H9 (cell line): ENCODE measurements at regions not wholly inside any gene's neighbourhood (a gene's known extent, or its start where the extent isn't known, plus 50 kb on each side); places are given as distances from the start of the nearest gene placed in this dataset.

Experiments used
- DNase-seq: peaks from one replicate; pipeline ENCODE4 v3.0.0-alpha.2; 2017
- H2AFZ ChIP-seq: one replicate; pipeline ENCODE4 v1.6.1; 2013; ENCODE audit warnings: mild to moderate bottlenecking, low read length, control low read depth, moderate library complexity
- H2AK5ac ChIP-seq: 2 replicates; pipeline ENCODE4 v1.6.1; 2013; ENCODE audit warnings: low read length, control low read depth, mixed read lengths; ENCODE audit not compliant: insufficient read length
- H2BK120ac ChIP-seq: one replicate; pipeline ENCODE4 v1.6.1; 2013; ENCODE audit warnings: low read depth, mild to moderate bottlenecking, low read length, control low read depth, inconsistent platforms; ENCODE audit not compliant: poor library complexity, severe bottlenecking
- H2BK12ac ChIP-seq: 2 replicates; pipeline ENCODE4 v1.6.1; 2013; ENCODE audit warnings: low read length, control low read depth, mixed read lengths, low read depth; ENCODE audit not compliant: insufficient read length
- H2BK15ac ChIP-seq: 2 replicates; pipeline ENCODE4 v1.6.1; 2013; ENCODE audit warnings: low read depth, low read length, control low read depth
- H2BK20ac ChIP-seq: one replicate; pipeline ENCODE4 v1.6.1; 2013; ENCODE audit warnings: low read depth, mild to moderate bottlenecking, low read length, control low read depth, inconsistent platforms; ENCODE audit not compliant: poor library complexity, severe bottlenecking
- H2BK5ac ChIP-seq: 2 replicates; pipeline ENCODE4 v1.6.1; 2013; ENCODE audit warnings: low read length, control low read depth, mixed read lengths; ENCODE audit not compliant: insufficient read length
- H3K14ac ChIP-seq: 2 replicates; pipeline ENCODE4 v1.6.1; 2013; ENCODE audit warnings: low read length, control low read depth; ENCODE audit not compliant: insufficient read depth
- H3K18ac ChIP-seq: 2 replicates; pipeline ENCODE4 v1.6.1; 2013; ENCODE audit warnings: low read depth, mild to moderate bottlenecking, mixed read lengths, low read length, control low read depth; ENCODE audit not compliant: insufficient read length
- H3K23ac ChIP-seq: 2 replicates; pipeline ENCODE4 v1.6.1; 2013; ENCODE audit warnings: low read length, control low read depth, mixed read lengths, low read depth; ENCODE audit not compliant: insufficient read length
- H3K23me2 ChIP-seq: 2 replicates; pipeline ENCODE4 v1.6.1; 2013; ENCODE audit warnings: low read depth, mild to moderate bottlenecking, mixed read lengths, low read length, control low read depth; ENCODE audit not compliant: insufficient read length, poor library complexity, severe bottlenecking
- H3K27ac ChIP-seq: 2 replicates; pipeline ENCODE4 v1.5.1; 2013; ENCODE audit warnings: low read length, control low read depth, mixed read lengths, low read depth; ENCODE audit not compliant: insufficient read length
- H3K27me3 ChIP-seq: 2 replicates; pipeline ENCODE4 v1.6.1; 2013; ENCODE audit warnings: low read length, control low read depth, inconsistent platforms; ENCODE audit not compliant: insufficient read depth
- H3K4ac ChIP-seq: 2 replicates; pipeline ENCODE4 v1.6.1; 2013; ENCODE audit warnings: low read depth, mild to moderate bottlenecking, control low read depth, inconsistent platforms, low read length, moderate library complexity
- H3K4me1 ChIP-seq: 2 replicates; pipeline ENCODE4 v1.6.1; 2013; ENCODE audit warnings: low read length, control low read depth, inconsistent platforms; ENCODE audit not compliant: insufficient read depth
- H3K4me2 ChIP-seq: 2 replicates; pipeline ENCODE4 v1.6.1; 2013; ENCODE audit warnings: low read length, control low read depth, mixed read lengths; ENCODE audit not compliant: insufficient read length, insufficient read depth
- H3K56ac ChIP-seq: 2 replicates; pipeline ENCODE4 v1.6.1; 2013; ENCODE audit warnings: low read depth, mild to moderate bottlenecking, mixed read lengths, low read length, control low read depth; ENCODE audit not compliant: insufficient read length
- H3K79me1 ChIP-seq: 2 replicates; pipeline ENCODE4 v1.6.1; 2013; ENCODE audit warnings: low read depth, mild to moderate bottlenecking, moderate library complexity, low read length, control low read depth, inconsistent platforms; ENCODE audit not compliant: insufficient read depth, poor library complexity, severe bottlenecking
- H3K79me2 ChIP-seq: 2 replicates; pipeline ENCODE4 v1.6.1; 2013; ENCODE audit warnings: low read length, control low read depth, inconsistent platforms; ENCODE audit not compliant: insufficient read depth
- H3K9ac ChIP-seq: 2 replicates; pipeline ENCODE4 v1.6.1; 2013; ENCODE audit warnings: low read length, control low read depth, mixed read lengths; ENCODE audit not compliant: insufficient read length; ENCODE audit errors: extremely low read depth
- H3K9me3 ChIP-seq: one replicate; pipeline ENCODE4 v1.6.1; 2013; ENCODE audit warnings: low read depth, low read length, inconsistent platforms; ENCODE audit not compliant: control insufficient read depth
- H3T11ph ChIP-seq: one replicate; pipeline ENCODE4 v1.6.1; 2013; ENCODE audit warnings: mild to moderate bottlenecking, low read length, control low read depth, inconsistent platforms
- H4K20me1 ChIP-seq: one replicate; pipeline ENCODE4 v1.6.1; 2013; ENCODE audit not compliant: control insufficient read depth, insufficient read length, insufficient read depth
- H4K5ac ChIP-seq: 2 replicates; pipeline ENCODE4 v1.6.1; 2013; ENCODE audit warnings: low read depth, mild to moderate bottlenecking, mixed read lengths, low read length, control low read depth; ENCODE audit not compliant: insufficient read length
- H4K8ac ChIP-seq: replicated peaks from 2 replicates; pipeline ENCODE4 v1.6.1; 2013; ENCODE audit warnings: low read length, control low read depth, mixed read lengths, low read depth; ENCODE audit not compliant: insufficient read length
- H4K91ac ChIP-seq: 2 replicates; pipeline ENCODE4 v1.6.1; 2013; ENCODE audit warnings: low read depth, mild to moderate bottlenecking, moderate library complexity, mixed read lengths, low read length, control low read depth; ENCODE audit not compliant: insufficient read length
- H3K27ac Mint-ChIP-seq, 3 experiments: 2 replicates in 2 of 3; 3 replicates in 1 of 3; pipeline ENCODE4 v1.8.0; 2020 to 2021; ENCODE audit warnings: mixed read lengths in 3 of 3, mild to moderate bottlenecking in 1 of 3, moderate library complexity in 1 of 3
- H3K27me3 Mint-ChIP-seq: 2 replicates; pipeline ENCODE4 v1.8.0; 2021; ENCODE audit warnings: low read depth, mild to moderate bottlenecking, moderate library complexity, mixed read lengths
- H3K36me3 Mint-ChIP-seq, 3 experiments: 2 replicates in 2 of 3; 3 replicates in 1 of 3; pipeline ENCODE4 v1.8.0; 2020 to 2021; ENCODE audit warnings: low read depth in 3 of 3, mixed read lengths in 3 of 3; ENCODE audit not compliant: insufficient read depth in 1 of 3
- H3K4me1 Mint-ChIP-seq, 2 experiments: 2 replicates each; pipeline ENCODE4 v1.8.0; 2020; ENCODE audit warnings: mixed read lengths in 2 of 2
- H3K4me3 Mint-ChIP-seq, 2 experiments: 2 replicates in 1 of 2; 3 replicates in 1 of 2; pipeline ENCODE4 v1.8.0; 2020 to 2021; ENCODE audit warnings: mild to moderate bottlenecking in 2 of 2, mixed read lengths in 2 of 2, moderate library complexity in 1 of 2
- H3K9me3 Mint-ChIP-seq, 2 experiments: 2 replicates in 1 of 2; 3 replicates in 1 of 2; pipeline ENCODE4 v1.8.0; 2020; ENCODE audit warnings: mild to moderate bottlenecking in 2 of 2, mixed read lengths in 2 of 2, moderate library complexity in 1 of 2
- CTCF ChIP-seq: fragments of 200-600 bp; sonication (generic); conservative IDR thresholded peaks from 3 replicates; pipeline ENCODE4 v1.8.0; 2021; ENCODE audit warnings: antibody characterized with exemption, mild to moderate bottlenecking
- WGBS: extraction: QIAGEN DNeasy Blood & Tissue Kit; methylation state at CpG from one replicate; pipeline ENCODE4 v1.1.7; 2013; ENCODE audit warnings: missing lambda C conversion rate, low lambda C conversion rate, mixed read lengths; ENCODE audit not compliant: insufficient read length; ENCODE audit errors: extremely low coverage; 5-methylcytosine and 5-hydroxymethylcytosine counted together

- H2BK5ac ChIP-seq = no peak overlapping the region
- H4K91ac ChIP-seq = no peak overlapping the region
- no peak overlapping the region for H2BK15ac ChIP-seq
- no peak for DNase-seq
- Mint-ChIP-seq H3K27ac (no peak overlapping the region), H3K36me3 (peaks cover 0 to 11% (median 4%) of the 10 kb centered on the region in 3 experiments; a peak in 3 of 7 replicates), H3K9me3 (peaks cover 2 to 5% of the 10 kb centered on the region in 2 experiments; a peak in 3 of 5 replicates), H3K4me1 (peaks cover 8 to 18% of the 10 kb centered on the region in 2 experiments; a peak in 3 of 4 replicates), H3K4me3 (no peak overlapping the region), H3K27me3 (no peaks in the 10 kb centered on the region)
- TF ChIP-seq CTCF = no peak
- no peak overlapping the region for H3K27ac ChIP-seq
- no CpG with 5 or more reads among the region's 2 CpGs for WGBS
- H2BK12ac ChIP-seq = no peak overlapping the region
- no peak overlapping the region for H3T11ph ChIP-seq
- no peaks in the 10 kb centered on the region for H3K27me3 ChIP-seq
- no peak overlapping the region for H2AK5ac ChIP-seq
- H3K4ac ChIP-seq = no peak overlapping the region
- H3K18ac ChIP-seq = no peak overlapping the region
- no peaks in the 10 kb centered on the region for H3K79me2 ChIP-seq
- H2AFZ ChIP-seq = no peak overlapping the region
- H3K9ac ChIP-seq = no peak overlapping the region
- H3K56ac ChIP-seq = no peak overlapping the region
- no peak overlapping the region for H3K14ac ChIP-seq
- no peaks in the 10 kb centered on the region for H3K79me1 ChIP-seq
- no peak overlapping the region for H4K5ac ChIP-seq
- no peaks in the 10 kb centered on the region for H3K4me1 ChIP-seq
- no peaks in the 10 kb centered on the region for H3K9me3 ChIP-seq
- H3K23ac ChIP-seq = no peak overlapping the region
- H2BK20ac ChIP-seq = no peak overlapping the region
- H2BK120ac ChIP-seq = no peak overlapping the region
- no peaks in the 10 kb centered on the region for H4K20me1 ChIP-seq
- H3K4me2 ChIP-seq = no peak overlapping the region
- H4K8ac ChIP-seq = no peak overlapping the region
- H3K23me2 ChIP-seq = no peaks in the 10 kb centered on the region
Observed at GRCh38 chr15:92724144-92724543, 68.6 kb upstream of the FAM174B start.
